BLaER1 (cell line): ENCODE measurements at regions not wholly inside any gene's neighbourhood (a gene's known extent, or its start where the extent isn't known, plus 50 kb on each side); places are given as distances from the start of the nearest gene placed in this dataset.

Experiments used
- H3K27ac ChIP-seq: shearing (Covaris generic); formaldehyde crosslinking; 2 replicates; pipeline ENCODE4 v1.8.1; 2022
- H3K27me3 ChIP-seq: shearing (Covaris generic); formaldehyde crosslinking; 2 replicates; pipeline ENCODE4 v1.8.1; 2022
- H3K36me3 ChIP-seq: shearing (Covaris generic); formaldehyde crosslinking; 2 replicates; pipeline ENCODE4 v1.8.1; 2022
- H3K4me1 ChIP-seq: shearing (Covaris generic); formaldehyde crosslinking; 2 replicates; pipeline ENCODE4 v1.8.1; 2022
- H3K4me2 ChIP-seq: shearing (Covaris generic); formaldehyde crosslinking; 2 replicates; pipeline ENCODE4 v1.8.1; 2022
- H3K4me3 ChIP-seq: shearing (Covaris generic); formaldehyde crosslinking; 2 replicates; pipeline ENCODE4 v1.8.1; 2022
- H3K9ac ChIP-seq: shearing (Covaris generic); formaldehyde crosslinking; 2 replicates; pipeline ENCODE4 v1.8.1; 2022
- H3K9me3 ChIP-seq: shearing (Covaris generic); formaldehyde crosslinking; 2 replicates; pipeline ENCODE4 v1.8.1; 2022
- H4K20me1 ChIP-seq: shearing (Covaris generic); formaldehyde crosslinking; 2 replicates; pipeline ENCODE4 v1.8.1; 2022
- Cebpa-rat ChIP-seq: shearing (Covaris generic); IDR thresholded peaks from 2 replicates; pipeline ENCODE4 v1.8.1; 2022

GRCh38 chr2:120614901-120615300 is 120.8 kb upstream of the GLI2 start:
- peaks cover 7% of the 10 kb centered on the region for H3K4me1 ChIP-seq
- no peak overlapping the region for H3K4me2 ChIP-seq
- no peaks in the 10 kb centered on the region for H4K20me1 ChIP-seq
- no peaks in the 10 kb centered on the region for H3K27me3 ChIP-seq
- no peak overlapping the region for H3K27ac ChIP-seq
- H3K9ac ChIP-seq = no peak overlapping the region
- no peaks in the 10 kb centered on the region for H3K36me3 ChIP-seq
- no peak overlapping the region for H3K4me3 ChIP-seq
- no peak for TF ChIP-seq Cebpa-rat
- no peaks in the 10 kb centered on the region for H3K9me3 ChIP-seq

- no peaks in the 10 kb centered on the region for H3K4me1 ChIP-seq
- no peak for TF ChIP-seq Cebpa-rat
Observed at GRCh38 chr2:120616261-120616660, 119.4 kb upstream of the GLI2 start.

GRCh38 chr2:120617055-120617454 is 118.6 kb upstream of the GLI2 start:
- H3K9ac ChIP-seq = no peak overlapping the region
- no peak overlapping the region for H3K27ac ChIP-seq
- H3K36me3 ChIP-seq = no peaks in the 10 kb centered on the region
- peaks cover 6% of the 10 kb centered on the region for H3K9me3 ChIP-seq
- no peak overlapping the region for H3K4me3 ChIP-seq
- H3K4me1 ChIP-seq = no peaks in the 10 kb centered on the region
- TF ChIP-seq Cebpa-rat = no peak
- H3K27me3 ChIP-seq = no peaks in the 10 kb centered on the region
- H3K4me2 ChIP-seq = no peak overlapping the region
- no peaks in the 10 kb centered on the region for H4K20me1 ChIP-seq

More at GRCh38 chr2:120616261-120616660, 119.4 kb upstream of the GLI2 start:
- no peak overlapping the region for H3K4me3 ChIP-seq
- H3K9me3 ChIP-seq = no peaks in the 10 kb centered on the region
- H3K9ac ChIP-seq = no peak overlapping the region
- no peaks in the 10 kb centered on the region for H4K20me1 ChIP-seq
- no peak overlapping the region for H3K4me2 ChIP-seq
- H3K27ac ChIP-seq = no peak overlapping the region
- no peaks in the 10 kb centered on the region for H3K36me3 ChIP-seq
- no peaks in the 10 kb centered on the region for H3K27me3 ChIP-seq

GRCh38 chr2:120618830-120619229 is 116.8 kb upstream of the GLI2 start:
- Histone ChIP-seq H3K4me1 (no peaks in the 10 kb centered on the region), H3K27ac (no peak overlapping the region), H3K4me2 (no peak overlapping the region), H3K4me3 (no peak overlapping the region), H3K27me3 (no peaks in the 10 kb centered on the region), H3K36me3 (no peaks in the 10 kb centered on the region), H4K20me1 (no peaks in the 10 kb centered on the region), H3K9me3 (peaks cover 21% of the 10 kb centered on the region), H3K9ac (no peak overlapping the region)
- TF ChIP-seq Cebpa-rat = no peak

- H4K20me1 ChIP-seq = no peaks in the 10 kb centered on the region
- no peak for TF ChIP-seq Cebpa-rat
- H3K4me1 ChIP-seq = no peaks in the 10 kb centered on the region
- peaks cover 21% of the 10 kb centered on the region for H3K9me3 ChIP-seq
- H3K9ac ChIP-seq = no peak overlapping the region
- H3K27me3 ChIP-seq = no peaks in the 10 kb centered on the region
- no peak overlapping the region for H3K27ac ChIP-seq
- H3K4me2 ChIP-seq = no peak overlapping the region
- H3K4me3 ChIP-seq = no peak overlapping the region
- H3K36me3 ChIP-seq = no peaks in the 10 kb centered on the region
Observed at GRCh38 chr2:120619579-120619978, 116.1 kb upstream of the GLI2 start.

- H3K4me2 ChIP-seq = no peak overlapping the region
- H3K27me3 ChIP-seq = no peaks in the 10 kb centered on the region
- no peaks in the 10 kb centered on the region for H3K4me1 ChIP-seq
- no peaks in the 10 kb centered on the region for H4K20me1 ChIP-seq
- H3K9me3 ChIP-seq = peaks cover 21% of the 10 kb centered on the region
- no peaks in the 10 kb centered on the region for H3K36me3 ChIP-seq
- H3K9ac ChIP-seq = no peak overlapping the region
- no peak overlapping the region for H3K27ac ChIP-seq
- TF ChIP-seq Cebpa-rat = no peak
- no peak overlapping the region for H3K4me3 ChIP-seq
Observed at GRCh38 chr2:120620025-120620793, 115.5 kb upstream of the GLI2 start.

- no peak overlapping the region for H3K4me2 ChIP-seq
- no peak overlapping the region for H3K27ac ChIP-seq
- H3K27me3 ChIP-seq = no peaks in the 10 kb centered on the region
- H3K9ac ChIP-seq = no peak overlapping the region
- H3K4me1 ChIP-seq = no peaks in the 10 kb centered on the region
- peaks cover 21% of the 10 kb centered on the region for H3K9me3 ChIP-seq
- no peak overlapping the region for H3K4me3 ChIP-seq
- no peaks in the 10 kb centered on the region for H4K20me1 ChIP-seq
- no peaks in the 10 kb centered on the region for H3K36me3 ChIP-seq
- TF ChIP-seq Cebpa-rat = no peak
Observed at GRCh38 chr2:120622159-120622869, 113.4 kb upstream of the GLI2 start.

GRCh38 chr2:120622886-120623753 is 112.5 kb upstream of the GLI2 start:
- Histone ChIP-seq H3K9me3 (peaks cover 21% of the 10 kb centered on the region), H4K20me1 (no peaks in the 10 kb centered on the region), H3K4me2 (no peak overlapping the region), H3K36me3 (no peaks in the 10 kb centered on the region), H3K4me1 (no peaks in the 10 kb centered on the region), H3K27ac (no peak overlapping the region), H3K27me3 (no peaks in the 10 kb centered on the region), H3K4me3 (no peak overlapping the region), H3K9ac (no peak overlapping the region)
- no peak for TF ChIP-seq Cebpa-rat

GRCh38 chr2:120624061-120624737 is 111.5 kb upstream of the GLI2 start:
- H3K4me3 ChIP-seq = no peak overlapping the region
- no peak for TF ChIP-seq Cebpa-rat

More at GRCh38 chr2:120624061-120624737, 111.5 kb upstream of the GLI2 start:
- no peaks in the 10 kb centered on the region for H3K27me3 ChIP-seq
- no peak overlapping the region for H3K4me2 ChIP-seq
- no peaks in the 10 kb centered on the region for H4K20me1 ChIP-seq
- H3K27ac ChIP-seq = no peak overlapping the region
- H3K36me3 ChIP-seq = no peaks in the 10 kb centered on the region
- peaks cover 24% of the 10 kb centered on the region for H3K9me3 ChIP-seq
- no peaks in the 10 kb centered on the region for H3K4me1 ChIP-seq
- no peak overlapping the region for H3K9ac ChIP-seq
